ENCODE measurements at regions not wholly inside any gene's neighbourhood (a gene's known extent, or its start where the extent isn't known, plus 50 kb on each side); places are given as distances from the start of the nearest gene placed in this dataset.
"Not testable (repeated sequence)": the region's sequence is repeated elsewhere in the genome, so short reads cannot be mapped to it uniquely, and the experiment has no call there.

- DNase-seq, result no peak
Measured at GRCh38 chr6:101015541-101015940, 134.4 kb upstream of the ASCC3 start.

GRCh38 chr6:101016163-101016562 lies 135.0 kb upstream of the ASCC3 start:
- no peak for DNase-seq

- no peak for DNase-seq
Measured at GRCh38 chr6:101018157-101018556, 137.0 kb upstream of the ASCC3 start.

- DNase-seq, result no peak
Measured at GRCh38 chr6:101021504-101021903, 140.4 kb upstream of the ASCC3 start.

- no peak for DNase-seq
Measured at GRCh38 chr6:101042966-101043365, 161.8 kb upstream of the ASCC3 start.

- DNase-seq, result no peak
Measured at GRCh38 chr6:101058296-101058695, 177.2 kb upstream of the ASCC3 start.

- no peak for DNase-seq
Measured at GRCh38 chr6:101066481-101066880, 185.4 kb upstream of the ASCC3 start.

- no peak for DNase-seq
Measured at GRCh38 chr6:101069191-101069795, 188.2 kb upstream of the ASCC3 start.

GRCh38 chr6:101070044-101070608 lies 189.0 kb upstream of the ASCC3 start:
- no peak for DNase-seq

GRCh38 chr6:101077344-101077743 lies 196.2 kb upstream of the ASCC3 start:
- no peak for DNase-seq

- DNase-seq, result no peak
Measured at GRCh38 chr6:101079696-101080270, 198.7 kb upstream of the ASCC3 start.

- DNase-seq, result no peak
Measured at GRCh38 chr6:101080597-101080996, 199.5 kb upstream of the ASCC3 start.

GRCh38 chr6:101083533-101084175 lies 202.5 kb upstream of the ASCC3 start:
- no peak for DNase-seq

- DNase-seq, result no peak
Measured at GRCh38 chr6:101085327-101085726, 204.2 kb upstream of the ASCC3 start.

- no peak for DNase-seq
Measured at GRCh38 chr6:101086473-101086872, 205.3 kb upstream of the ASCC3 start.

GRCh38 chr6:101088594-101088993 lies 207.5 kb upstream of the ASCC3 start:
- DNase-seq, result no peak

- DNase-seq, result no peak
Measured at GRCh38 chr6:101089640-101090039, 208.5 kb upstream of the ASCC3 start.

- DNase-seq, result no peak
Measured at GRCh38 chr6:101090281-101090680, 209.2 kb upstream of the ASCC3 start.

GRCh38 chr6:101098605-101099004 lies 217.5 kb upstream of the ASCC3 start:
- not testable (repeated sequence) for DNase-seq

- no peak for DNase-seq
Measured at GRCh38 chr6:101102702-101103101, 221.6 kb upstream of the ASCC3 start.

- DNase-seq, result no peak
Measured at GRCh38 chr6:101108286-101108685, 227.2 kb upstream of the ASCC3 start.

- no peak for DNase-seq
Measured at GRCh38 chr6:101110814-101111213, 229.7 kb upstream of the ASCC3 start.

GRCh38 chr6:101113468-101114260 lies 232.5 kb upstream of the ASCC3 start:
- no peak for DNase-seq
